Femur (tissue), 1 donor: ENCODE measurements at regions not wholly inside any gene's neighbourhood (a gene's known extent, or its start where the extent isn't known, plus 50 kb on each side); places are given as distances from the start of the nearest gene placed in this dataset.
"Not testable (repeated sequence)": the region's sequence is repeated elsewhere in the genome, so short reads cannot be mapped to it uniquely, and the experiment has no call there.

Source experiments
- DNase-seq: peaks from one replicate; pipeline ENCODE4 v3.0.0-alpha.2; 2017

- no peak for DNase-seq
Measured at GRCh38 chr3:17820275-17820674, 77.8 kb upstream of the TBC1D5 start.

GRCh38 chr3:17817973-17818372 is 75.5 kb upstream of the TBC1D5 start:
- not testable (repeated sequence) for DNase-seq

GRCh38 chr3:17817545-17817944 is 75.1 kb upstream of the TBC1D5 start:
- DNase-seq = no peak

GRCh38 chr3:17816839-17817238 is 74.4 kb upstream of the TBC1D5 start:
- not testable (repeated sequence) for DNase-seq

GRCh38 chr3:17812328-17812727 is 69.9 kb upstream of the TBC1D5 start:
- DNase-seq = not testable (repeated sequence)

GRCh38 chr3:17811646-17812045 is 69.2 kb upstream of the TBC1D5 start:
- DNase-seq = no peak

GRCh38 chr3:17810759-17811158 is 68.3 kb upstream of the TBC1D5 start:
- DNase-seq = no peak

- peak; percentile 50 for DNase-seq
Measured at GRCh38 chr3:17808994-17809393, 66.6 kb upstream of the TBC1D5 start.

GRCh38 chr3:17806876-17807275 is 64.4 kb upstream of the TBC1D5 start:
- DNase-seq = no peak

- DNase-seq = no peak
Measured at GRCh38 chr3:17806201-17806600, 63.8 kb upstream of the TBC1D5 start.

- DNase-seq = no peak
Measured at GRCh38 chr3:17805461-17805940, 63.1 kb upstream of the TBC1D5 start.

- DNase-seq = no peak
Measured at GRCh38 chr3:17802950-17803349, 60.5 kb upstream of the TBC1D5 start.

- no peak for DNase-seq
Measured at GRCh38 chr3:17801131-17801530, 58.7 kb upstream of the TBC1D5 start.

GRCh38 chr3:17800232-17800631 is 57.8 kb upstream of the TBC1D5 start:
- DNase-seq = no peak

- no peak for DNase-seq
Measured at GRCh38 chr3:17799312-17799711, 56.9 kb upstream of the TBC1D5 start.

- DNase-seq = no peak
Measured at GRCh38 chr3:17798000-17798399, 55.6 kb upstream of the TBC1D5 start.

- DNase-seq = no peak
Measured at GRCh38 chr3:17795711-17796110, 53.3 kb upstream of the TBC1D5 start.

GRCh38 chr3:17795280-17795679 is 52.8 kb upstream of the TBC1D5 start:
- DNase-seq = no peak

GRCh38 chr3:17793542-17794195 is 51.2 kb upstream of the TBC1D5 start:
- DNase-seq = no peak
